GM20000 (cell line): ENCODE measurements at regions not wholly inside any gene's neighbourhood (a gene's known extent, or its start where the extent isn't known, plus 50 kb on each side); places are given as distances from the start of the nearest gene placed in this dataset.

Experiments used
- DNase-seq: peaks from one replicate; pipeline ENCODE4 v3.0.0; 2012; ENCODE audit warnings: low spot score
- CTCF ChIP-seq: IDR thresholded peaks from 2 replicates; pipeline ENCODE4 v1.5.1; 2012; ENCODE audit warnings: mild to moderate bottlenecking, control low read depth; ENCODE audit errors: extremely low read depth, missing control alignments

GRCh38 chr12:24748326-24748725, 200.6 kb downstream of the BCAT1 start:
- no peak for TF ChIP-seq CTCF
- DNase-seq: no peak

- TF ChIP-seq CTCF: no peak
- DNase-seq: no peak
Measured at GRCh38 chr12:24746864-24747263, 202.0 kb downstream of the BCAT1 start.

GRCh38 chr12:24746006-24746671, 202.8 kb downstream of the BCAT1 start:
- TF ChIP-seq CTCF: no peak
- no peak for DNase-seq

- DNase-seq: no peak
- no peak for TF ChIP-seq CTCF
Measured at GRCh38 chr12:24743941-24744793, 204.7 kb downstream of the BCAT1 start.

- DNase-seq: peak; percentile 20
- no peak for TF ChIP-seq CTCF
Measured at GRCh38 chr12:24742378-24742777, 206.5 kb downstream of the BCAT1 start.

GRCh38 chr12:24741216-24741615, 207.7 kb downstream of the BCAT1 start:
- DNase-seq: peak; percentile 39
- TF ChIP-seq CTCF: no peak

- TF ChIP-seq CTCF: no peak
- no peak for DNase-seq
Measured at GRCh38 chr12:24739106-24739779, 209.7 kb downstream of the BCAT1 start.
